Tibial artery (tissue), 4 donors: ENCODE measurements at regions not wholly inside any gene's neighbourhood (a gene's known extent, or its start where the extent isn't known, plus 50 kb on each side); places are given as distances from the start of the nearest gene placed in this dataset.

ENCODE experiments used
- DNase-seq, 2 donors: peaks; one replicate each; pipeline ENCODE4 v3.0.0-alpha.2; 2019
- H3K27ac ChIP-seq, 2 donors: fragments of 200-600 bp; sonication (generic) in 1 of 2; 1 replicate in 1 of 2; 2 replicates in 1 of 2; pipeline ENCODE4 v1.5.1; 2018 to 2019; ENCODE audit warnings: mild to moderate bottlenecking in 1 of 2
- H3K27me3 ChIP-seq, 2 donors: fragments of 200-600 bp; sonication (generic) in 1 of 2; one replicate each; pipeline versions ENCODE4 v1.5.1 to v1.6.0; 2016 to 2019
- H3K36me3 ChIP-seq, 3 donors: fragments of 200-600 bp; sonication (generic) in 2 of 3; one replicate each; pipeline ENCODE4 v1.5.1; 2016 to 2019; ENCODE audit warnings: mild to moderate bottlenecking in 2 of 3
- H3K4me1 ChIP-seq, 4 donors: fragments of 200-600 bp; sonication (generic) in 2 of 4; 1 replicate in 3 of 4; 2 replicates in 1 of 4; pipeline ENCODE4 v1.5.1; 2016 to 2019
- H3K4me3 ChIP-seq, 2 donors: fragments of 200-600 bp; sonication (generic) in 1 of 2; 1 replicate in 1 of 2; 2 replicates in 1 of 2; pipeline ENCODE4 v1.5.1; 2018 to 2019; ENCODE audit warnings: mild to moderate bottlenecking in 2 of 2
- H3K9me3 ChIP-seq, 3 donors: fragments of 200-600 bp; sonication (generic) in 1 of 3; one replicate each; pipeline ENCODE4 v1.5.1; 2016 to 2019
- intact Hi-C: fragments of 100-400 bp; cut with DNase I; formaldehyde crosslinking; loops from one replicate; pipeline ENCODE4 v1.15.0; 2023; ENCODE audit warnings: low total_unique reads
- TF ChIP-seq, protein P1 (sequence below), 2 experiments: fragments of 200-600 bp in 1 of 2; fragments of 450-650 bp in 1 of 2; IDR thresholded peaks; one replicate each; pipeline ENCODE4 v1.5.1; 2017 to 2019; ENCODE audit warnings: antibody characterized with exemption in 2 of 2, mild to moderate bottlenecking in 1 of 2, moderate library complexity in 1 of 2

DNA sequence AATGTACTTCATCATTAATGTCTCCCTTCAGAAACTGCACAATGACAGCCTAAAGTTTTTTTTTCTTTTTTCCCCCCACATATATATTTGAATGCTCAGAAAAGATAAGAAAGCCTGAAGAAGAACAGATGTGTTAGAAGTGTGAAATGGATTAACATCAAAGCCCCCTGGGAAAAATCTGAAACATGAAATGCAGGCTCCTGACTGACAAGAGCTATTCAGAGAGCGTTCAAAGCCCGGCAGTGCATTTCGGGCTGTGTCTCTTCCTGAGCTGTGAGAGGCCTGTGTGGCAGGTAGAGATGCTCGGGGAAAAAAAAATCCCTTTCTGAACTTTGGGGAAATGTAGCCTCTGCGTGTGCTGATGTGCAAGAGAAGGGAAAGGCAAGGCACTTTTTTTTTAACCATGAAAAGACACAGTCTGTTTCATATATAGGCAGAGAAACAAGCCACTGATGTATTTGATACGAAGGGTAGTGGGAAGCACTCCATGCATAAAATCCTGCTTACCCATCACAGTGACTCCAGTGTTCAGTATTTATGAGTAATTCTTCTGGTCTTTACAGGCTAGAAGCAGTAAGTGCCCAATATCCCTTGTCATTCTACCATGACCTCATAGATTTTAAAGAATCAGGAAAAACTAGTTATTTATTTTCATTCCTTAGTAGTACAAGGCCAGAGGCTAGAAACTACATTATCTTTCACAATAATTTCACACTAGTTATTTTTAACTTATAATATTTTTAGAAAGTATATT is 1574.2 kb upstream of the PIK3C3 start:
- TF ChIP-seq, protein P1, sequence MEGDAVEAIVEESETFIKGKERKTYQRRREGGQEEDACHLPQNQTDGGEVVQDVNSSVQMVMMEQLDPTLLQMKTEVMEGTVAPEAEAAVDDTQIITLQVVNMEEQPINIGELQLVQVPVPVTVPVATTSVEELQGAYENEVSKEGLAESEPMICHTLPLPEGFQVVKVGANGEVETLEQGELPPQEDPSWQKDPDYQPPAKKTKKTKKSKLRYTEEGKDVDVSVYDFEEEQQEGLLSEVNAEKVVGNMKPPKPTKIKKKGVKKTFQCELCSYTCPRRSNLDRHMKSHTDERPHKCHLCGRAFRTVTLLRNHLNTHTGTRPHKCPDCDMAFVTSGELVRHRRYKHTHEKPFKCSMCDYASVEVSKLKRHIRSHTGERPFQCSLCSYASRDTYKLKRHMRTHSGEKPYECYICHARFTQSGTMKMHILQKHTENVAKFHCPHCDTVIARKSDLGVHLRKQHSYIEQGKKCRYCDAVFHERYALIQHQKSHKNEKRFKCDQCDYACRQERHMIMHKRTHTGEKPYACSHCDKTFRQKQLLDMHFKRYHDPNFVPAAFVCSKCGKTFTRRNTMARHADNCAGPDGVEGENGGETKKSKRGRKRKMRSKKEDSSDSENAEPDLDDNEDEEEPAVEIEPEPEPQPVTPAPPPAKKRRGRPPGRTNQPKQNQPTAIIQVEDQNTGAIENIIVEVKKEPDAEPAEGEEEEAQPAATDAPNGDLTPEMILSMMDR (IDR thresholded peaks at IDR 0.05) = no peak
- Histone ChIP-seq H3K9me3 (no peaks in the 10 kb centered on the region), H3K36me3 (no peaks in the 10 kb centered on the region), H3K4me3 (no peak overlapping the region), H3K4me1 (no peaks in the 10 kb centered on the region), H3K27me3 (no peaks in the 10 kb centered on the region), H3K27ac (no peak overlapping the region)
- intact Hi-C loops = no loop called here
- DNase-seq = no peak

DNA sequence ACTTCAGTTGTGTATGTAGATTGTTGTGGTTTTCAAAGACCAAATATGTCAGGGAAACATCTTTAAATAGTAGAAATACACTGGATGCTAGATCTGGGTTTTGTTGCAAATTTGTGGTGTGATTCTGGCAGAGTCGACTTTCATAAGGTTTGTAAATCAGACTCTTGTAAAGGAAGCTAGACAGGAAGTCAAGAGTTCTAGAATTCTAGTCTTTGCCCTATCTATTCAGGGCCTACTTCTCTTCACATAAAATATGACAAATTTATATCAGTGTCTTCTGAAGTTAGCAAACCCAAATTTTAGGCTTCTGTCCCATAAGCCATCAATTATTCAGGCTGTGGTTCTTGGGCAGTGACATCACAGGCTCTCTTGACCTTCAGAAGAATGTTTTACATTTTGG is 1579.2 kb upstream of the PIK3C3 start:
- intact Hi-C loops = no loop called here
- Histone ChIP-seq H3K9me3 (no peaks in the 10 kb centered on the region), H3K4me1 (no peaks in the 10 kb centered on the region), H3K27me3 (no peaks in the 10 kb centered on the region), H3K36me3 (no peaks in the 10 kb centered on the region), H3K27ac (no peak overlapping the region), H3K4me3 (no peak overlapping the region)
- TF ChIP-seq, protein P1 (IDR thresholded peaks at IDR 0.05) = no peak
- DNase-seq = no peak

DNA sequence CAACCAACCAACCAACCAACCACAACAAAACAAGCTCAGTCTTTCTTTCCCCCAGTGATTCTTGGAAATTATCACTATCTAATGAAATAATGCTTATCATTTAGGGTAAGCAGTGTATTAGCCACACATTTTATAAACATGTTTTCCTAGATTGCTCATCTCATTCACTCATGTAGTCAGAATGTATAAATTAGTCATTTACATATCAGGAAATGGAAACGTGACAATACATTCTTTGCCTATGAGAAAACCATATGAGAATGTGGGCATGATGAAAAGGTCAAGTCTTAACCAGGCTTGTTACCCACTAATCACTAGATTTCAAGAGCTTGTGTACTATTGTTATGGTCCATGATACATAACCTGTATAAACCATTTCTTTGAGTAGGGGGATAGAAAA is 1583.4 kb upstream of the PIK3C3 start:
- Histone ChIP-seq H3K27ac (no peak overlapping the region), H3K4me1 (no peaks in the 10 kb centered on the region), H3K9me3 (no peaks in the 10 kb centered on the region), H3K4me3 (no peak overlapping the region), H3K36me3 (no peaks in the 10 kb centered on the region), H3K27me3 (no peaks in the 10 kb centered on the region)
- TF ChIP-seq, protein P1 (IDR thresholded peaks at IDR 0.05) = no peak
- intact Hi-C loops = no loop called here
- DNase-seq = no peak

DNA sequence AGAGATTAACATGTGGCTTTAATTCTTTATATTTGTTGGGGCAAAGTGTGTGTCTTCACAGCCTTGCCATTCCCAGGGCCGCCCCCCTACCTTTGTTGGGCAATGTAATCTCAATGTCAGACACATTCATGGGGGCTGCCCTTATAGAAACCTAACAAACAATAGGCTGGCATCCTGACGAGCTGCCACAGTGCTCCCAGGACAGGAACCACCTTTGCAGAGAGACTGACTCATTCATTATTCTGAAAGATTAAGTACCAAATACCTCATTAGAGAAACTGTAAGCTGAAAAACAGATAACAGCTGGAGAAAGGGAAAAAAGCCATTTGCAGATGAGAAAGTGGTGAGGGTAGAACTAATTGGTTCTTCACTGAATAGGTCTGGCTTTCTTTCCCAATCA is 1587.5 kb upstream of the PIK3C3 start:
- no peak for DNase-seq
- Histone ChIP-seq H3K27me3 (no peaks in the 10 kb centered on the region), H3K36me3 (no peaks in the 10 kb centered on the region), H3K9me3 (no peaks in the 10 kb centered on the region), H3K27ac (no peak overlapping the region), H3K4me3 (no peak overlapping the region), H3K4me1 (no peaks in the 10 kb centered on the region)
- intact Hi-C loops = no loop called here
- TF ChIP-seq, protein P1 (IDR thresholded peaks at IDR 0.05) = no peak

DNA sequence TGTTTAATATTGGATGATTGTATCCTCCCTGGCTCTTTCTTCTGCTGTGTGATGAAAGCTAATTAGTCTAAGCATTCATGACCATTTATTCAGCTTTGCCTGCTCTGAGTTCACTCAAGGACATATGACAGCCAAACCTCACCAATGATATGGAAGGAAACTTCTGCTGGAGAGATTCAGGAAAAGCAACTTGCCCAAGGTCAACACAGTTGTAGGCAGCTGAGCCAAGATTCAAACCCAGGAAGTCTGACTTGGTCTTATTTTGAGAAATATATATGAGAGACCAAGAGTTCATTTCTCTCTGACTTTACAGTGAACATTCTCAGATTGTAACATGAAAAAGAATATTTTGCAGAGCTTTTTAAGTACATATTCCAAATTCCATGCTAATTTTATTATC is 1588.5 kb upstream of the PIK3C3 start:
- no peak overlapping the region for H3K4me3 ChIP-seq
- intact Hi-C loops = no loop called here

More for the DNA sequence above, 1588.5 kb upstream of the PIK3C3 start:
- no peaks in the 10 kb centered on the region for H3K4me1 ChIP-seq
- no peaks in the 10 kb centered on the region for H3K9me3 ChIP-seq
- H3K36me3 ChIP-seq = no peaks in the 10 kb centered on the region
- H3K27ac ChIP-seq = no peak overlapping the region
- no peak for DNase-seq
- TF ChIP-seq, protein P1 (IDR thresholded peaks at IDR 0.05) = no peak
- H3K27me3 ChIP-seq = no peaks in the 10 kb centered on the region
